Stimulated activated CD4-positive, alpha-beta T cell treated with anti-CD3 and anti-CD28 coated beads, Interleukin-4, amount 100 ng/mL, for 1 hour (primary cell): ENCODE measurements at regions not wholly inside any gene's neighbourhood (a gene's known extent, or its start where the extent isn't known, plus 50 kb on each side); places are given as distances from the start of the nearest gene placed in this dataset.
"Not testable (repeated sequence)": the region's sequence is repeated elsewhere in the genome, so short reads cannot be mapped to it uniquely, and the experiment has no call there.

Experiments used
- DNase-seq: peaks from one replicate; pipeline ENCODE4 v3.0.0-alpha.2; 2020

DNA sequence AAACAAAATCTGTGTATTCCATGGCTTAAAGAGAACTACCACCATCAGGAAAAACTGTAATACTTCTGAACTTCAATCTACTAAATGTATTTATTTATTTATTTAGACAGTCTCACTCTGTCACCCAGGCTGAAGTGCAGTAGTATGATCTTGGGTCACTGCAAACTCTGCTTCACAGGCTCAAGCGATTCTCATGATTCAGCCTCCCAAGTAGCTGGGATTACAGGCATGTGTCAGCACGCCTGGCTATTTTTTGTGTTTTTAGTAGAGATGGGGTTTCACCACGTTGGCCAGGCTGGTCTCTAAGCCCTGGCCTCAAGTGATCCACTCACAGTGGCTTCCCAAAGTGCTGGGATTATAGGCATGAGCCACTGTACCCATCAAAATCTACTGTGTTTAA, 202.3 kb upstream of the POU1F1 start:
- DNase-seq, result no peak

DNA sequence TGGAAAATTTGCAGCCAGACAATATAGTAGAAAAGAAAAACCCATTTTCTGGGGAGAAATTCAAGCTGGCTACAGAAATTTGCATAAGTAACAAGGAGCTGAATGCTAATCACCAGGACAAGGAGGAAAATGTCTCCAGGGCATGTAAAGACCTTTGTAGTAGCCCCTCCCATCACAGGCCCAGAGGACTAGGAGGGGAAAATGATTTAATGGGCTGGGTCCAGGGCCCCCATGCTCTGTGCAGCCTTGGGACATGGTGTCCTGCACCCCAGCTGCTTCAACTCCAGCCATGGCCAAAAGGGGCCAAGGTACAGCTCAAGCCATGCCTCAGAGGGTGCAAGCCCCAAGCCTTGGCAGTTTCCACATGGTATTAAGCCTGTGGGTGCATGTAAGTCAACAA, 197.6 kb upstream of the POU1F1 start:
- DNase-seq, result no peak

DNA sequence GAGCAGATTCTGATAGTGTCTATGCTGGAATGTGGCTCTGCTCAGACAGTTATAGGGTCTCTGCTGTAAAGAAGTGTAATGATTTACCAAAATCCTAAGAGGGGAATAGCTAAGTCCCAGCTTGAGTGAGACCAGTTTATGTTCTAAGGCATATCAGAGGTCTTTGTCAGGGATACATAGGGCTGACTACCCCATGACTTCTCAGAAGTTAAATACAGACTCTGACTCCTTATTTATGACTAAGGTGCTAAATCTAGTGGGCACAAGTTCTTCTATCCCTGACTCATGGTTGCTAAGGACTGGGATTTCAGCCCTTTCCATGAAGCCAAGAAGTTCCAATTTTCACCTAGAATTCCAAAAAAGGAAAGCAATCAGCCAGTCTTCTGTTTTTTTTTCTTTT, 192.6 kb upstream of the POU1F1 start:
- DNase-seq, result no peak

DNA sequence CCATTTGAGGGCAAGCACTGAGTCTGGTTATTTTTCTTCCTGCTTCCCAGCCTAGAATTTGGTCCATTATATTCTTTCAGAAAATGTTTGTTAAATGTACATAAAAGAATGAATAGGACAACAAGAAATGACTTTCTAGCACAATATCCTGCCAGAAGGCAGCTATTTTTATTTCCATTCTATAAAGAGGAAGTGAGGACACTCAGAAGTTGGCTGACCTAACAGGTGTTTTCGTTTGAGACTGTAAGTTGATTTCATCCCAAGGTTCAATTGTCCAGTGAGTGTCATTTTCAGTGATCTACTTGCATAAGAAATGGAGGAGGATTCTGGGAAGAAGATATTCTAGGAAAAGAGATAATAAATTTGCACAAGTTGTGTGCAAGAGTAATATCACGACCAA, 191.9 kb upstream of the POU1F1 start:
- no peak for DNase-seq

DNA sequence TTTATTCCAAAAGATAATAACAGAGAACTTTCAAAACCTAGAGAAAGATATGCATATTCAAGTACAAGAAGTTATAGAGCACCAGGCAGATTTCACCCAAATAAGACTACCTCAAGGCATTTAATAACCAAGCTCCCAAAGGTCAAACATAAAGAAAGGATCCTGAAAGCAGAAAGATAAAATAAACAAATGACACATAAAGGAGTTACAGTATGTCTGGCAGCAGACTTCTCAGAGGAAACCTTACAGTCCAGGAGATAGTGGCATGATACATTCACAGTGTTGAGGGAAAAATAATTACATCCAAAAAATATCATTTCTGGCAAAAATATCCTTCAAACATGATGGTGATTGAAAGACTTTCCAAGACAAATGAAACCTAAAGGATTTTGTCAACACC, 185.8 kb upstream of the POU1F1 start:
- no peak for DNase-seq

GRCh38 chr3:87461443-87461842, 185.1 kb upstream of the POU1F1 start:
- no peak for DNase-seq

DNA sequence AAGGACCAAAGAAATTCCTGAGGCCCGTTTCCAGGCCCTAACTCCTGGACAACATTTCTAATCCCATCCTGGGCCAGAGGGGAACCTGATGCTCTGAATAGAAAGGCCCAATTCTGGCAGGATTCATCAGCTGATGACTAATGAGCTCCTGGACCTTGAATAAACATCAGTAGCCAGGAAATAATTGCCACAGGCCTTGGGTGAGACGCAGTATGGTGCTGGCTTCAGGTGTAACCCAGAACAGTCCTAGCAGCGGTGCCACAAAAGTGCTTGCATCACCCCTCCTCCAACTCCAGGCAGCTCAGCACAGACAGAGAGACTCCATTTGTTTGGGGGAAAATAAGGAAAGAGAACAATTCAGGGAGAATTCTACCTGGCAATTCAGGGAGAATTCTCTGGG, 184.7 kb upstream of the POU1F1 start:
- no peak for DNase-seq

- no peak for DNase-seq
These were observed 172.2 kb upstream of the POU1F1 start for GRCh38 chr3:87448558-87448957.

DNA sequence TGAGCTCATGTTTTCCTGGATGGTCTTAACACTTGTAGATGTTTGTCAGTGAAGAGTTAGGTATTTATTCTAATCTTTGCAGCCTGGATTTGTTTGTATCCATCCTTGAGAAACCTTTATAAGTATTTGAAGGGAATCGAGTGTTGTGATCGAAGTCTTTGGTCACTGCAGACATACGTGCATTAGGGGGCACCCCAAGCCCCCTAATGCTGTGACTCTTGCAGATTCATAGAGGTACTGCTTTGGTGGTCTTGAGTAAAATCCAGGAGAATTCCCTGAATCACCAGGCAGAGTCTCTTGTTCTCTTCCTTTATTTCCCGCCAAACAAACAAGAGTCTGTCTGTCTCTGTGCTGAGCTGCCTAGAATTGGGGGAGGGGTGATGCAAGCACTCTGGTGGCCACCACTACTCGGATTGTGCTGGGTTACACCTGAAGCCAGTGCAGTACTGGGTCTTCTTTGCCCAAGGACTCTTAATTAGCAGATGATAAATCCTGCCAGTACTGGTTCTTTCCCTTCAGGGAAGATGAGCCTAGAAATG, 170.5 kb upstream of the POU1F1 start:
- DNase-seq, result no peak

DNA sequence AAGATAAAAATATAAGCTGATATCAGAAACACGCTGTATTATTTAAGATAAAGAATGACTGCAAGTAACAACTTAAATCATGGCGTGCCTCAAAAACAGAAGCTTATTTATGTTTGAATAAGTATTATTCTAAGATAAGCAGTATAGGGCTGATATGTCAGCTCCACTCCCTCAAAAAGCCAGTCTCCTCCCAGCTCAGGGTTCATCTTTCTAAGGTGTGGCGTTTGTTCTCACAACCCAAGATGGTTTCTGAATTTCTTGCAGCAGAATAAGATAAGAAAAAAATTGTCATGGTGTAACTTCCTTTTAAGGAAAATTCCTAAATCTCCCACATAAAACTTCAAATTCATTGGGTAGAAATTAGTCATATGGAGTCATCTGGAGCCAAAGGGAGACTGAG, 166.1 kb upstream of the POU1F1 start:
- DNase-seq, result no peak

GRCh38 chr3:87437765-87438164, 161.4 kb upstream of the POU1F1 start:
- DNase-seq, result no peak

DNA sequence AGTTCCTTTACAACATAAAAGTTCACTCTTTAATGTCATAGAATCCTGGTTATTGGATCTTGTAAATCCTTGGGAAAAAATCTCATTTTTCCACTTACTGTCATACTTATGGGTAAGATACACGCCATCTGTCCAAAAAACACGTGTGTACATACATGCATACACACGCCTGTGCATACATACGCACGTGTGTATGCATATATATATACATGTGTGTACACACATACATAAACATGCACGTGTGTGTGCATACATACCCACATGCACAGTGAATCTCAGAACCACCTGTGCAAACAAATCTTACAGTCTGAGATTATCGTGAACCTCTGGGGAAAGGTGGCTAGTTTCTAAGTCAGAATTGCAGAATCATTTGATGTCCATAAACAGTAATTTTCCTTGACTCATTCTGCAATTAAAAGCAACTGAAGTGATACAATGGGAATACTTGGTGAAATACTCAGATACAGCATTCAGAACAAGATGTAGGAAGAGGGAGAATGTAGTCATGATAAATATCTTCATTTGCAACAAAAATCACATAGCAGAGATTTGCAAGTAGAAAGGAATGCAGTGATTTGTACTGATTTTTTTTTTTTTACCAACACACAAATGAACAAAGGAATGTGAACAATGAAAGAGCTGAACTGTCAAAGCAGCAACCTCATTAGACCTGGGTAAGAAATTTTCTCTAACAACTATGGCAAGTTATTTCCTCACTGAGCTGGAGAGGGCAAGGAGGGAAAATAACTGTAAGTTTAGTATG, 160.6 kb upstream of the POU1F1 start:
- DNase-seq, result no peak

DNA sequence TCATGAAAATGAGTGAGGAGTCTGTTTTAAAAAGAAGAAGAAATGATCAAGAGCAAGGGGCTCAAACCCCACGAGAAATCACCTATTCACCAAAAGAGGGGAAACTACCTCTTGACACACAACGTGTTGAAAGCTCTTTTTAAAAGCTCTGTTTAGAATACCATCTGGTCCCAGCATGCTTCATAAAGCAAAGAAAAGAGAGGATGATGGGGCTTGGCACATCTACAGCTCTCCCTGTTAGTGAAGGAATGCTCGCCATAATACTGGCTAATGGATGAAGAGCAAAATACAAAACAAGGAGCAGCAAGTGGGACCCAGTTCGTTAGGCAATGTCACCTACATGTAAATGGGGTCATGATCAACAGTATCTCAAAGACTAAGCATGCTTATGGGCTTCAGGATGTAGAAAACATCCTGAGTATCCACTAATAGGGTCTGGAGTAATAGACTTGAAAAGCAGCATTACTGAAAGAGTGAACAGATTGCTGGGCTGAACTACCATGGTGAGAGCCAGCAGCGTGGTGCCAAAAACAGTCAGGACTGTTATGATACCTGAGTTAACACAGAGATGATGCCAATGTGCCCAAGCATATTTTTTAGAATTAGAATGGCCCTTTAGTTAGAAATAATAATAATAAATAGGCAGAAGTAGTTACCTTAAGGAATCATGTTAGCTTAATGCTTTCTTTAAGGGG, 159.7 kb upstream of the POU1F1 start:
- no peak for DNase-seq

DNA sequence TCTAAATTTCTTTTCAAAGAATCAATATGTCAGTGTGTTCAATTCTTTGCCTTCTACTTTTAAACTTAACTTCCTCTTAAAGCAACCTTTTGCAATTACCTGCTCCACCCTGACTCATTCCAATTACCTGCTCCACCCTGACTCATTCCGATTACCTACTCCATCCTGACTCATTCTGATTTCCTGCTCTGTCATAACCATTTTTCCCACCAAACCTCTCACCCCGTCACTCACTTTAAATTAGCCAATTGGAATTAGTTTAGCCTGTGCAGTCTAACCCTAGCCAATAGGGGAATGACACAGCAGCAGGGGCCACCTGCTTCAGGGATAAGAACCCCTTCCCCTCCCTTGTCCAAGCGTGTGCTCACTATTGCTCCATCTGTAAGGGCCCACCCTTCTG, 157.1 kb upstream of the POU1F1 start:
- not testable (repeated sequence) for DNase-seq

DNA sequence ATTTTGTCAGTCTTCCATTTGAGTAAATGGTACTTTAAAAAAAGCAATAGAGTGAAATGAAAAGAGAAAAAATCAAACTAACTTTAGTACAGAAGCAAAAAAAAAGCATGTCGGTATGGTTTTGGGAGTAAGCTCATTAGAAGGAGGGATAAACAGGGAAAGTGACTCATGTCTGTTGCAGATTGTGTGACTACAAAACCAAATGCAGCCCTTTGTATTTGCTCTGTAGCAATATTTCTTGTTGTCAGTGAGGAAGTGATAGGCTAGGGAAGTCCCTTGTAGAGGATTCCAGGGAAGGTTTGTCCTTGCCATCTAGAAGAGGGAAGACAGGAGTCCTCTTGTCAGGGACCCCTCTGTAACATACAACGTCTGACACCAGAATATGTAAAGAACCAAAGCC, 150.5 kb upstream of the POU1F1 start:
- no peak for DNase-seq

DNA sequence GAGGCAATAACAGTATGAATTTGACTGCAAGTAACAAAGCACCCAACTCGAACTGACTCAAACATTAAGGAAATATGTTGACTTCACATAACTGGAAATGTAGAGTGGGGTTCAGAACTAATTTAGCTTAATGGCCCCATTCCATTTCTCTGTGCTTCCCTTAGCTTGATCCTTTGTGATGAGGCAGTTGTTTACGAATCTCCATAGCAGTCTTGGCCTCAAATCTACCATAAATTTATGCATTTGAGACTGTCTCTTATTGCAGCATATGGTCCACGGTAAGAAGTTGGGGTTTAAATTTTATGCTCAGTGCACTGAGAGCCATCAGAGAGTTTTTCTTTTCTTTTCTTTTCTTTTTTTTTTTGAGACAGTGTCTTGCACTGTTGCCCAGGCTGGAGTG, 148.7 kb upstream of the POU1F1 start:
- DNase-seq, result no peak

DNA sequence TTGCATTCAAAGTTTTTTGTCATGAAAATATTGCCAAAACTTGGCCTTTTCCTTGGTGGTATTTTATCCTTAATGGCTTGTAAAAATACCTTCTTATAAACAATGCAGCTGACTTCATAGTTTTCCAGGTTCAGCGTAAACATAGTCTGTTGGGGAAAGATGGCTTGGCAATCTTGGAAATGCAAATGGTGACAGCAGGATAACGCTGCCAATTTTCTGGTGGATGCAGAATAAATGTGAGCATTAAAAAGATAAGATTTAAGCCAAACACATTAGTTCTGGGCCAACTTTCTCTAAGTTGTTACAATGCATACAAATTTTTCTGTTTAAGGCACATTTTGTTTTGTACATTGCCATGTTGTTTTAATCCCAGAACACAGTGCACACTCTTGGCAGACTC, 147.0 kb upstream of the POU1F1 start:
- no peak for DNase-seq

DNA sequence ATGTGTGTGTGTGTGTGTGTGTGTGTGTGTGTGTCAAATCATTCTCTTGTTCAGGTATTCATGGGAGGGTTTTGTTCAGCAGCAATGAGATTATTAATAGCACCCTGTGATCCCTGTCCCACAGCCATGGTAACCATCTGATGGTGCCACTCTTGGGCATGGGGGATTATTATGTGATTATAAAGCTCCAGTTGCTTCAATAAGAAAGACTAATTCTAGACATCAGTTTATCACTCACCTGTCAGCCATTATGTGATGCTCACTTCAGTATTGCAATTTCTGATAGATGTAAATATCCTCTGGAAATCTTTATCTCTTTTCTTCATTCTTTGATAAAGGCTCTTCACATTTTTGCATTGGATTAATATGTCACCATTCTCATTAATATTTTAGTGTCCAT, 145.9 kb upstream of the POU1F1 start:
- DNase-seq, result no peak

DNA sequence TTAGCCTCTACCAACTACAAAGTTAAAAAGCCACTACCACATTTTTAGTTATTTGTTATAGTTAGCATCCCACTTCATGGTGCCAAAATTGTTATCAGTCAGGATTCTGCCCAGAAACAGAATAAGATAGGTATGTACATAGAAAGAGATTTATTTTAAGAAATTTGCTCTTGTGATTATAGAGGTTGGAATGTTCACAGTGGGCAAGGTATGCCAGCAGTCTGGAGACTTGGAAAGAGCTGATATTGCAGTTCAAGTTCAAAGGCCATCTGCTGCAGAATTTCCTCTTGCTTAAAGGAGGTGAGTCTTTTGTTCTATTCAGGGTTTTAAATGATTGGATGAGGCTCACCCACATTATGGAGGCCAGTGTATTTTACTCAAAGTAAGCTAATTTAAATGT, 143.8 kb upstream of the POU1F1 start:
- no peak for DNase-seq

DNA sequence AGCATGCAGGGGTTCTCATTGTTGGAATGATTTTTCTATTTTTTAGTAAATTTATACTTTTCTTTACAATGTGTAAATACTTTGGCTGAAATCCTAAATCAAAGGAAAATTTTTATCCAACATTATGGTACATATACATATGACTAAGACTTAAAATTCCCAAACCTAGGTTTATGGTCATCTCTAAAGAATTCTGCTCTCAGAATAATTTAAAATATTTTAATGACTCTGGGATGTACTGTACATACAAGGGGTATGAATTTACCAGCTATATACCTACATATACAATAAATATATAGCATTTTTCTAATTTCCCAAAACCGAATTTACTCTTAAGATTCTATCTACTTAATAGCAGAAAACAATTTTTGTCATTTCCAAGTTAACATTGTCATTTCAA, 137.9 kb upstream of the POU1F1 start:
- DNase-seq, result no peak

GRCh38 chr3:87413814-87414213, 137.4 kb upstream of the POU1F1 start:
- DNase-seq, result no peak

GRCh38 chr3:87410110-87410509, 133.7 kb upstream of the POU1F1 start:
- DNase-seq, result no peak

DNA sequence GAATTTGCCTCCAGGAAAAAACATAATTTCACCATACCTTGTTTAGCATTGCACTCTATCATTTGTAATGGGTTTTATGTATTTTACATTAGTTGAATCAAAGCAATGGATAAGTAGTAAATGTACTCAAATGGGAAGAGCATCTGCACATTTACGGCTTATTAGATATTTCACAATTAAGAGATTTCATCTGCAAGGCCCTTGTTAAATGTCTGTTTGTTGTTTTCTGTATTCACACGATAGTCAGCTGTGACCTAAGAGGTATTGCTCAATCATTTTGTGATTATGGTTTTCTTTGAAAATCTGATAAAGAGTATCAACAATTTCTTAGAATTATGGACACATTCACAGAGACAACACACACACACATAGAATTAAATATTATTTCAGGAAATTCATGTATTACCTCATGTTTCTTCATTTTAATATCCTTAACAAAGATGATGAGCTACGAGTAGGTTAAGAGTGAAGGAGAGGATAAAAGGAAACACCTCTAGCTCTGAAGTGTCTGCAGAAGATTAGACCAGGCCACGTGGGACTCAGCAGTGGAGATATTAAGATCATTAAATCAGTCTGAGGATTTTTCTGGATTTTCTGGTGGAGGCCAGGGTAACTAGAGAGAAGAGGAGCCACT, 121.9 kb upstream of the POU1F1 start:
- no peak for DNase-seq

DNA sequence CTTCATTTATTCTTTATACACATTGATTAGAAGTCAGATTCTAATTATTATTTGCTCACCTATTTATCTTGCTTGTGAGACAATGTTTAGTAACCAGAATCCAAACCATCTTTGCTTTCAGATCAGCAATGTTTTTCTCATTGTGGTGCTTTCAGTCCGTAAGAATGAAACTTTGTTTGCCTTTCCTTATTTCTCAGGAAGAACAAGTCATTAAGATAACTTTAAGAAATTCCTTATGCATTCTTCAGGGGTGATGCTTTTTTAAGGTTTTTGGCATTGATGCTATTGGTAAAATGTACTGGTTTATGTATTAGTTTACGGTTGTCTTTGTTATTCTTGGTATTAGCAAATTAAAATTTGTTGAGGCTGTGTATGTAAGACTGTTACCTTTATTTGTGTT, 120.8 kb upstream of the POU1F1 start:
- DNase-seq, result no peak
